ENCODE measurements at regions not wholly inside any gene's neighbourhood (a gene's known extent, or its start where the extent isn't known, plus 50 kb on each side); places are given as distances from the start of the nearest gene placed in this dataset.

- TF ChIP-seq, protein P1, sequence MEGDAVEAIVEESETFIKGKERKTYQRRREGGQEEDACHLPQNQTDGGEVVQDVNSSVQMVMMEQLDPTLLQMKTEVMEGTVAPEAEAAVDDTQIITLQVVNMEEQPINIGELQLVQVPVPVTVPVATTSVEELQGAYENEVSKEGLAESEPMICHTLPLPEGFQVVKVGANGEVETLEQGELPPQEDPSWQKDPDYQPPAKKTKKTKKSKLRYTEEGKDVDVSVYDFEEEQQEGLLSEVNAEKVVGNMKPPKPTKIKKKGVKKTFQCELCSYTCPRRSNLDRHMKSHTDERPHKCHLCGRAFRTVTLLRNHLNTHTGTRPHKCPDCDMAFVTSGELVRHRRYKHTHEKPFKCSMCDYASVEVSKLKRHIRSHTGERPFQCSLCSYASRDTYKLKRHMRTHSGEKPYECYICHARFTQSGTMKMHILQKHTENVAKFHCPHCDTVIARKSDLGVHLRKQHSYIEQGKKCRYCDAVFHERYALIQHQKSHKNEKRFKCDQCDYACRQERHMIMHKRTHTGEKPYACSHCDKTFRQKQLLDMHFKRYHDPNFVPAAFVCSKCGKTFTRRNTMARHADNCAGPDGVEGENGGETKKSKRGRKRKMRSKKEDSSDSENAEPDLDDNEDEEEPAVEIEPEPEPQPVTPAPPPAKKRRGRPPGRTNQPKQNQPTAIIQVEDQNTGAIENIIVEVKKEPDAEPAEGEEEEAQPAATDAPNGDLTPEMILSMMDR (IDR thresholded peaks at IDR 0.05 in 4 of 5, conservative IDR thresholded peaks at IDR 0.05 in 1 of 5), result no peak
- TF ChIP-seq POLR2A (IDR thresholded peaks at IDR 0.05), result no peak
Observed at GRCh38 chr2:42918671-42919318, 126.4 kb upstream of the HAAO start.

Measured in gastrocnemius medialis (tissue), 4 donors.